22Rv1 (cell line): ENCODE measurements at regions not wholly inside any gene's neighbourhood (a gene's known extent, or its start where the extent isn't known, plus 50 kb on each side); places are given as distances from the start of the nearest gene placed in this dataset.
A peak's percentile ranks its signal among the peaks of the same experiment; 100 is the strongest.

Experiments
- H3K27ac ChIP-seq: fragments of 450-650 bp; 2 replicates; pipeline ENCODE4 v1.5.1; 2017
- CTCF ChIP-seq: fragments of 450-650 bp; IDR thresholded peaks from 2 replicates; pipeline ENCODE4 v1.5.1; 2017; ENCODE audit warnings: mild to moderate bottlenecking
- ZFX ChIP-seq: fragments of 450-650 bp; IDR thresholded peaks from 2 replicates; pipeline ENCODE4 v1.6.1; 2017; ENCODE audit warnings: antibody characterized with exemption, borderline replicate concordance

- TF ChIP-seq ZFX (no peak), CTCF (no peak)
- H3K27ac ChIP-seq: no peak overlapping the region
Measured at GRCh38 chr14:55734731-55735130, 154.7 kb downstream of the KTN1 start.

- peak overlapping the region; percentile 52 for H3K27ac ChIP-seq
Measured at GRCh38 chr14:55739967-55740648, 160.1 kb downstream of the KTN1 start.

GRCh38 chr14:55740649-55740989 is 160.6 kb downstream of the KTN1 start:
- no peak for TF ChIP-seq CTCF
- no peak for TF ChIP-seq ZFX

More at GRCh38 chr14:55739967-55740648, 160.1 kb downstream of the KTN1 start:
- no peak for TF ChIP-seq CTCF
- TF ChIP-seq ZFX: no peak

GRCh38 chr14:55741240-55741639 is 161.2 kb downstream of the KTN1 start:
- H3K27ac ChIP-seq: no peak overlapping the region
- no peak for TF ChIP-seq CTCF
- TF ChIP-seq ZFX: no peak

More at GRCh38 chr14:55740649-55740989, 160.6 kb downstream of the KTN1 start:
- peak overlapping the region; percentile 52 for H3K27ac ChIP-seq

- TF ChIP-seq CTCF: no peak
- TF ChIP-seq ZFX: no peak
- H3K27ac ChIP-seq: no peak overlapping the region
Measured at GRCh38 chr14:55743551-55743950, 163.5 kb downstream of the KTN1 start.

GRCh38 chr14:55744321-55744720 is 164.3 kb downstream of the KTN1 start:
- no peak overlapping the region for H3K27ac ChIP-seq
- no peak for TF ChIP-seq ZFX
- TF ChIP-seq CTCF: no peak

- H3K27ac ChIP-seq: no peak overlapping the region
- TF ChIP-seq CTCF: no peak
- TF ChIP-seq ZFX: no peak
Measured at GRCh38 chr14:55745906-55746305, 165.9 kb downstream of the KTN1 start.
